ENCODE measurements at regions not wholly inside any gene's neighbourhood (a gene's known extent, or its start where the extent isn't known, plus 50 kb on each side); places are given as distances from the start of the nearest gene placed in this dataset.

GRCh38 chr14:71607056-71607455 is 325.2 kb upstream of the RGS6 start:
- H3K27ac Mint-ChIP-seq (ENCODE audit: unreplicated experiment): peak overlapping the region; percentile 29
- no peak overlapping the region for H3K4me3 ChIP-seq (ENCODE audit: insufficient read depth, low read depth, low read length)
- TF ChIP-seq EZH2 (IDR thresholded peaks at IDR 0.05; ENCODE audit: insufficient read depth, low read length): no peak
- TF ChIP-seq CTCF (IDR thresholded peaks at IDR 0.05; ENCODE audit: insufficient read depth, low read depth, low read length): no peak

DNA sequence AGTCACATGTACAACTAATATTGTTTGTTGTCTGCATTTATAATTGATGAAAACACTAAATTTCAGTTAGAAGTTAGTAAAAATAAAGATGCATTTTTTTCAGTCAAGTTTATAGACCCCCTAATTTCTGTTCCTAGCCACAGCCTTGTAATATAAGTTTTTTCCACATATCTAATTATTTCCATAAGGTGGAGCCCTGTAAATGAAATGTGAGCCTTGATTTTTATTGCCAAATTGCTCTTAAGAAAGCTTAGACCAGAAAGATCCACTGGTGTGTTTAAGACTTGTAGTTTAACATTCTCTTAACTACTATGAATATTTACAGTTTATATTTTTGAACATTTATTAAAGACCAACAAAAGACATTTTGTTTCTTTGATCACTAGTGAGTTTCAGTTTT is 322.1 kb upstream of the RGS6 start:
- no peaks in the 10 kb centered on the region for H3K9me3 ChIP-seq (ENCODE audit: insufficient read depth, low read depth, low read length)
- H3K4me1 ChIP-seq (ENCODE audit: insufficient read depth, low read length): no peaks in the 10 kb centered on the region
- H3K9me3 Mint-ChIP-seq (ENCODE audit: unreplicated experiment): no peaks in the 10 kb centered on the region
- H4K20me1 ChIP-seq (ENCODE audit: insufficient read depth, low read length): peaks cover 18% of the 10 kb centered on the region
- DNase-seq (ENCODE audit: low read depth): no peak
- H3K27me3 ChIP-seq (ENCODE audit: insufficient read depth, low read length): no peaks in the 10 kb centered on the region
- no peak overlapping the region for H3K9ac ChIP-seq (ENCODE audit: low read length)
- no peak for FAIRE-seq
- H3K4me3 Mint-ChIP-seq (ENCODE audit: unreplicated experiment): no peak overlapping the region
- peaks cover 2% of the 10 kb centered on the region for H3K4me1 Mint-ChIP-seq (ENCODE audit: low read depth, unreplicated experiment)
- H3K27ac Mint-ChIP-seq (ENCODE audit: unreplicated experiment): no peak overlapping the region
- TF ChIP-seq EZH2 (IDR thresholded peaks at IDR 0.05; ENCODE audit: insufficient read depth, low read length) (no peak), CTCF (IDR thresholded peaks at IDR 0.05; ENCODE audit: insufficient read depth, low read depth, low read length) (no peak)
- H3K36me3 ChIP-seq (ENCODE audit: insufficient read depth, low read length): no peaks in the 10 kb centered on the region
- peaks cover 3% of the 10 kb centered on the region for H3K36me3 Mint-ChIP-seq (ENCODE audit: low read depth, unreplicated experiment)
- no peaks in the 10 kb centered on the region for H3K27me3 Mint-ChIP-seq (ENCODE audit: low read depth, unreplicated experiment)
- H3K27ac ChIP-seq (ENCODE audit: low read depth, low read length): no peak overlapping the region
- no peak overlapping the region for H3K4me3 ChIP-seq (ENCODE audit: insufficient read depth, low read depth, low read length)
- H3K79me2 ChIP-seq (ENCODE audit: insufficient read depth, low read length): peaks cover 43% of the 10 kb centered on the region
- no peak overlapping the region for H2AFZ ChIP-seq (ENCODE audit: low read depth, low read length)
- no peak overlapping the region for H3K4me2 ChIP-seq (ENCODE audit: low read length)

More at GRCh38 chr14:71607056-71607455, 325.2 kb upstream of the RGS6 start:
- no peaks in the 10 kb centered on the region for H3K4me1 ChIP-seq (ENCODE audit: insufficient read depth, low read length)
- no peaks in the 10 kb centered on the region for H3K9me3 ChIP-seq (ENCODE audit: insufficient read depth, low read depth, low read length)
- H4K20me1 ChIP-seq (ENCODE audit: insufficient read depth, low read length): peaks cover 23% of the 10 kb centered on the region
- Mint-ChIP-seq H3K4me1 (ENCODE audit: low read depth, unreplicated experiment) (peaks cover 2% of the 10 kb centered on the region), H3K4me3 (ENCODE audit: unreplicated experiment) (no peak overlapping the region), H3K36me3 (ENCODE audit: low read depth, unreplicated experiment) (peaks cover 4% of the 10 kb centered on the region), H3K27me3 (ENCODE audit: low read depth, unreplicated experiment) (no peaks in the 10 kb centered on the region), H3K9me3 (ENCODE audit: unreplicated experiment) (no peaks in the 10 kb centered on the region)
- H3K79me2 ChIP-seq (ENCODE audit: insufficient read depth, low read length): peaks cover 60% of the 10 kb centered on the region
- no peak overlapping the region for H2AFZ ChIP-seq (ENCODE audit: low read depth, low read length)
- H3K4me2 ChIP-seq (ENCODE audit: low read length): no peak overlapping the region
- no peaks in the 10 kb centered on the region for H3K27me3 ChIP-seq (ENCODE audit: insufficient read depth, low read length)
- H3K27ac ChIP-seq (ENCODE audit: low read depth, low read length): no peak overlapping the region
- no peaks in the 10 kb centered on the region for H3K36me3 ChIP-seq (ENCODE audit: insufficient read depth, low read length)
- no peak overlapping the region for H3K9ac ChIP-seq (ENCODE audit: low read length)
- no peak for DNase-seq (ENCODE audit: low read depth)
- no peak for FAIRE-seq

DNA sequence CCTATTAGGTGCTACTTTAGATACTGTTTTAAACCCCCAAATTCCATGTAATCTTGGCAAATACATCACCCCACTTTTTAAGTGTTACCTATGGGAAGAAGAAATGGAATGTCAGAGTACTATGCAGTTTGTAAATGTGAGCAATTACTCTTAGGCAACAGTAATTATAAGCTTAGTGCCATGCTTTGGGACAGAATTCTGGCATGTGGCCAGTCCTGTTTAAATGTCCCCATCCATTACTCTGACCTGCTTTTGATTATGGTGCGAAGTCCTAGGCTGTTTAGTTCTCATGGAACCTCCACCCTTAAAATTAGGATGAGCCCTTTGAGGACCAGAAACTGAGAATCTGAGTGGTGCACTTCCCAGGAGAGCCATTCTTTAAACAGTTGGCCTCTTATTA is 321.4 kb upstream of the RGS6 start:
- H3K36me3 Mint-ChIP-seq (ENCODE audit: low read depth, unreplicated experiment): peaks cover 1% of the 10 kb centered on the region
- H3K4me2 ChIP-seq (ENCODE audit: low read length): no peak overlapping the region
- no peak for FAIRE-seq
- H3K27me3 Mint-ChIP-seq (ENCODE audit: low read depth, unreplicated experiment): no peaks in the 10 kb centered on the region
- H3K79me2 ChIP-seq (ENCODE audit: insufficient read depth, low read length): peaks cover 37% of the 10 kb centered on the region
- peaks cover 14% of the 10 kb centered on the region for H4K20me1 ChIP-seq (ENCODE audit: insufficient read depth, low read length)
- no peaks in the 10 kb centered on the region for H3K36me3 ChIP-seq (ENCODE audit: insufficient read depth, low read length)
- H3K27ac ChIP-seq (ENCODE audit: low read depth, low read length): no peak overlapping the region
- no peaks in the 10 kb centered on the region for H3K9me3 ChIP-seq (ENCODE audit: insufficient read depth, low read depth, low read length)
- peaks cover 2% of the 10 kb centered on the region for H3K4me1 Mint-ChIP-seq (ENCODE audit: low read depth, unreplicated experiment)
- H3K27me3 ChIP-seq (ENCODE audit: insufficient read depth, low read length): no peaks in the 10 kb centered on the region
- H2AFZ ChIP-seq (ENCODE audit: low read depth, low read length): no peak overlapping the region
- TF ChIP-seq CTCF (IDR thresholded peaks at IDR 0.05; ENCODE audit: insufficient read depth, low read depth, low read length) (no peak), EZH2 (IDR thresholded peaks at IDR 0.05; ENCODE audit: insufficient read depth, low read length) (no peak)
- H3K4me1 ChIP-seq (ENCODE audit: insufficient read depth, low read length): no peaks in the 10 kb centered on the region
- H3K4me3 Mint-ChIP-seq (ENCODE audit: unreplicated experiment): no peak overlapping the region
- H3K27ac Mint-ChIP-seq (ENCODE audit: unreplicated experiment): no peak overlapping the region
- no peak for DNase-seq (ENCODE audit: low read depth)
- H3K9ac ChIP-seq (ENCODE audit: low read length): no peak overlapping the region
- no peak overlapping the region for H3K4me3 ChIP-seq (ENCODE audit: insufficient read depth, low read depth, low read length)
- H3K9me3 Mint-ChIP-seq (ENCODE audit: unreplicated experiment): no peaks in the 10 kb centered on the region
